ENCODE measurements at regions not wholly inside any gene's neighbourhood (a gene's known extent, or its start where the extent isn't known, plus 50 kb on each side); places are given as distances from the start of the nearest gene placed in this dataset.

DNA sequence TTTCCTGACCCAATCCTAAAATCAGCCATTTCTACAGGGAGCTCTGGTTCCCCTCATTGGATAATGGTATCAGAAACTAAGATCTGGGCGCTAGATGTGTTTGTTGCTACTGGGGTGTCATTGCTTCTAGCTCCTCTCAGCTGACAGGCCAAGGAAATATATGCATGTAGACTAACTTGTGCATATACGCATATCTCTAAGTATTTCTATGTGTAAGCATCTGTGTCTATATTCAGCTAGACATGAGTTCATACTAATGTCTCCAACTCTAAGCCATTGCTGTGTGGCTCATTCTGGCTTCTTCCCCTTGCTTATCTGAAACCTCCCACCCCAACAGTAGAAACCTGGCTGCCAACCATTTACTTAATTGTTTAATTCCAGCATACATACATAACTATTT is 130.3 kb upstream of the MAGI3 start:
- no peak overlapping the region for H2BK120ac ChIP-seq (ENCODE audit: low read depth, low read length, poor library complexity, severe bottlenecking)
- Mint-ChIP-seq H3K9me3 (no peaks in the 10 kb centered on the region; a peak in 1 of 5 replicates), H3K4me1 (peaks cover 18 to 23% of the 10 kb centered on the region in 2 experiments), H3K27me3 (ENCODE audit: low read depth) (no peaks in the 10 kb centered on the region), H3K27ac (no peak overlapping the region), H3K36me3 (ENCODE audit: insufficient read depth in 1 of 3, low read depth in 3 of 3) (no peaks in the 10 kb centered on the region), H3K4me3 (no peak overlapping the region)
- no peaks in the 10 kb centered on the region for H3K9me3 ChIP-seq (ENCODE audit: control insufficient read depth, low read depth, low read length)
- no peak for DNase-seq
- H4K20me1 ChIP-seq (ENCODE audit: control insufficient read depth, insufficient read depth, insufficient read length), result no peaks in the 10 kb centered on the region
- no peak overlapping the region for H4K8ac ChIP-seq (replicated peaks; ENCODE audit: insufficient read length, low read depth, low read length)
- H3K79me2 ChIP-seq (ENCODE audit: insufficient read depth, low read length), result no peaks in the 10 kb centered on the region
- H3K4ac ChIP-seq (ENCODE audit: low read depth, low read length), result no peak overlapping the region
- no peak overlapping the region for H2BK20ac ChIP-seq (ENCODE audit: low read depth, low read length, poor library complexity, severe bottlenecking)
- no peak overlapping the region for H3K4me2 ChIP-seq (ENCODE audit: insufficient read depth, insufficient read length, low read length)
- peaks cover 4% of the 10 kb centered on the region; the same call in 1 of the 2 replicates for H3K4me1 ChIP-seq (ENCODE audit: insufficient read depth, low read length)
- WGBS (ENCODE audit: extremely low coverage, insufficient read length, low lambda C conversion rate), result no CpG with 5 or more reads among the region's 2 CpGs
- H3K18ac ChIP-seq (ENCODE audit: insufficient read length, low read depth, low read length), result no peak overlapping the region
- H3T11ph ChIP-seq (ENCODE audit: low read length), result no peak overlapping the region
- no peak overlapping the region for H3K56ac ChIP-seq (ENCODE audit: insufficient read length, low read depth, low read length)
- H2BK15ac ChIP-seq (ENCODE audit: low read depth, low read length), result no peak overlapping the region
- no peak overlapping the region for H4K91ac ChIP-seq (ENCODE audit: insufficient read length, low read depth, low read length)
- no peak overlapping the region for H3K14ac ChIP-seq (ENCODE audit: insufficient read depth, low read length)
- H3K23me2 ChIP-seq (ENCODE audit: insufficient read length, low read depth, low read length, poor library complexity, severe bottlenecking), result no peaks in the 10 kb centered on the region
- TF ChIP-seq, protein P1, sequence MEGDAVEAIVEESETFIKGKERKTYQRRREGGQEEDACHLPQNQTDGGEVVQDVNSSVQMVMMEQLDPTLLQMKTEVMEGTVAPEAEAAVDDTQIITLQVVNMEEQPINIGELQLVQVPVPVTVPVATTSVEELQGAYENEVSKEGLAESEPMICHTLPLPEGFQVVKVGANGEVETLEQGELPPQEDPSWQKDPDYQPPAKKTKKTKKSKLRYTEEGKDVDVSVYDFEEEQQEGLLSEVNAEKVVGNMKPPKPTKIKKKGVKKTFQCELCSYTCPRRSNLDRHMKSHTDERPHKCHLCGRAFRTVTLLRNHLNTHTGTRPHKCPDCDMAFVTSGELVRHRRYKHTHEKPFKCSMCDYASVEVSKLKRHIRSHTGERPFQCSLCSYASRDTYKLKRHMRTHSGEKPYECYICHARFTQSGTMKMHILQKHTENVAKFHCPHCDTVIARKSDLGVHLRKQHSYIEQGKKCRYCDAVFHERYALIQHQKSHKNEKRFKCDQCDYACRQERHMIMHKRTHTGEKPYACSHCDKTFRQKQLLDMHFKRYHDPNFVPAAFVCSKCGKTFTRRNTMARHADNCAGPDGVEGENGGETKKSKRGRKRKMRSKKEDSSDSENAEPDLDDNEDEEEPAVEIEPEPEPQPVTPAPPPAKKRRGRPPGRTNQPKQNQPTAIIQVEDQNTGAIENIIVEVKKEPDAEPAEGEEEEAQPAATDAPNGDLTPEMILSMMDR (conservative IDR thresholded peaks at IDR 0.05), result no peak
- H4K5ac ChIP-seq (ENCODE audit: insufficient read length, low read depth, low read length), result no peak overlapping the region
- no peak overlapping the region for H3K27ac ChIP-seq (ENCODE audit: insufficient read length, low read depth, low read length)
- no peak overlapping the region for H2AK5ac ChIP-seq (ENCODE audit: insufficient read length, low read length)
- no peak overlapping the region for H2BK5ac ChIP-seq (ENCODE audit: insufficient read length, low read length)
- H3K79me1 ChIP-seq (ENCODE audit: insufficient read depth, low read depth, low read length, poor library complexity, severe bottlenecking), result no peaks in the 10 kb centered on the region
- no peak overlapping the region for H3K9ac ChIP-seq (ENCODE audit: extremely low read depth, insufficient read length, low read length)
- H2AFZ ChIP-seq (ENCODE audit: low read length), result no peak overlapping the region
- no peak overlapping the region for H3K23ac ChIP-seq (ENCODE audit: insufficient read length, low read depth, low read length)
- H2BK12ac ChIP-seq (ENCODE audit: insufficient read length, low read depth, low read length), result no peak overlapping the region
- no peaks in the 10 kb centered on the region for H3K27me3 ChIP-seq (ENCODE audit: insufficient read depth, low read length)
